HG03175 (cell line): ENCODE measurements at regions not wholly inside any gene's neighbourhood (a gene's known extent, or its start where the extent isn't known, plus 50 kb on each side); places are given as distances from the start of the nearest gene placed in this dataset.

Experiments used
- ATAC-seq: cut with Tn5 transposase; IDR thresholded peaks from one replicate; pipeline ENCODE4 v1.9.1; 2021; ENCODE audit warnings: mild to moderate bottlenecking, moderate library complexity; ENCODE audit not compliant: unreplicated experiment

GRCh38 chr2:235287375-235287733 lies 206.5 kb upstream of the AGAP1 start:
- no peak for ATAC-seq

GRCh38 chr2:235291461-235291860 lies 202.4 kb upstream of the AGAP1 start:
- ATAC-seq: no peak

GRCh38 chr2:235293061-235293460 lies 200.8 kb upstream of the AGAP1 start:
- no peak for ATAC-seq

- no peak for ATAC-seq
Measured at GRCh38 chr2:235295831-235296230, 198.0 kb upstream of the AGAP1 start.

- ATAC-seq: no peak
Measured at GRCh38 chr2:235300368-235301201, 193.3 kb upstream of the AGAP1 start.

GRCh38 chr2:235301202-235302076 lies 192.4 kb upstream of the AGAP1 start:
- no peak for ATAC-seq

GRCh38 chr2:235302263-235302662 lies 191.6 kb upstream of the AGAP1 start:
- ATAC-seq: no peak

- no peak for ATAC-seq
Measured at GRCh38 chr2:235303499-235304291, 190.1 kb upstream of the AGAP1 start.

- no peak for ATAC-seq
Measured at GRCh38 chr2:235305678-235306077, 188.2 kb upstream of the AGAP1 start.

GRCh38 chr2:235311044-235311443 lies 182.8 kb upstream of the AGAP1 start:
- no peak for ATAC-seq

GRCh38 chr2:235312571-235312970 lies 181.3 kb upstream of the AGAP1 start:
- ATAC-seq: no peak

- ATAC-seq: no peak
Measured at GRCh38 chr2:235314371-235314930, 179.4 kb upstream of the AGAP1 start.

- no peak for ATAC-seq
Measured at GRCh38 chr2:235319095-235319494, 174.7 kb upstream of the AGAP1 start.

GRCh38 chr2:235320326-235320725 lies 173.5 kb upstream of the AGAP1 start:
- ATAC-seq: no peak

- ATAC-seq: no peak
Measured at GRCh38 chr2:235324324-235324723, 169.5 kb upstream of the AGAP1 start.

- no peak for ATAC-seq
Measured at GRCh38 chr2:235325151-235325550, 168.7 kb upstream of the AGAP1 start.

- no peak for ATAC-seq
Measured at GRCh38 chr2:235328991-235329390, 164.9 kb upstream of the AGAP1 start.

- ATAC-seq: no peak
Measured at GRCh38 chr2:235330775-235331451, 162.9 kb upstream of the AGAP1 start.

GRCh38 chr2:235332240-235332890 lies 161.5 kb upstream of the AGAP1 start:
- no peak for ATAC-seq

- no peak for ATAC-seq
Measured at GRCh38 chr2:235333076-235333475, 160.8 kb upstream of the AGAP1 start.
